GM21390 (cell line): ENCODE measurements at regions not wholly inside any gene's neighbourhood (a gene's known extent, or its start where the extent isn't known, plus 50 kb on each side); places are given as distances from the start of the nearest gene placed in this dataset.
"Not testable (repeated sequence)": the region's sequence is repeated elsewhere in the genome, so short reads cannot be mapped to it uniquely, and the experiment has no call there.

Experiments
- ATAC-seq: cut with Tn5 transposase; IDR thresholded peaks from one replicate; pipeline ENCODE4 v1.9.1; 2021; ENCODE audit not compliant: unreplicated experiment

DNA sequence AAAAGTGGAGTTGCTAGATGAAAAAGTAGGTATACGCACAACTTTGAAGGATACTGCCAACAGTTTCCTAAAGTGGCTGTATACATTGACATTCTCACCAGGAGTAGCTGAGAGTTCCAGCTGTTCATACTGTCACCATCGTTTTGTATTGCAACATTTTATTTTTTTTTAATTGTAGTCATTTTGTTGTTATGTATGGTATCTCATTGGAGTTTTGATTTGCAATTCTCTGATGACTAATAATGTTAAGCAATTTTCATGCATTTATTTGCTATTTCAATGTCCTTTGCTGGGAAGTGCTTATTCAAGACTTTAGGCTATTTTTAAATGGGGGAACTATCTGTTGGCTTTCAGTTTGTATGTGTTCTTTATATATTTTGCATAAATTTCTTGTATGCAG, 185.1 kb upstream of the TGFBR2 start:
- no peak for ATAC-seq

DNA sequence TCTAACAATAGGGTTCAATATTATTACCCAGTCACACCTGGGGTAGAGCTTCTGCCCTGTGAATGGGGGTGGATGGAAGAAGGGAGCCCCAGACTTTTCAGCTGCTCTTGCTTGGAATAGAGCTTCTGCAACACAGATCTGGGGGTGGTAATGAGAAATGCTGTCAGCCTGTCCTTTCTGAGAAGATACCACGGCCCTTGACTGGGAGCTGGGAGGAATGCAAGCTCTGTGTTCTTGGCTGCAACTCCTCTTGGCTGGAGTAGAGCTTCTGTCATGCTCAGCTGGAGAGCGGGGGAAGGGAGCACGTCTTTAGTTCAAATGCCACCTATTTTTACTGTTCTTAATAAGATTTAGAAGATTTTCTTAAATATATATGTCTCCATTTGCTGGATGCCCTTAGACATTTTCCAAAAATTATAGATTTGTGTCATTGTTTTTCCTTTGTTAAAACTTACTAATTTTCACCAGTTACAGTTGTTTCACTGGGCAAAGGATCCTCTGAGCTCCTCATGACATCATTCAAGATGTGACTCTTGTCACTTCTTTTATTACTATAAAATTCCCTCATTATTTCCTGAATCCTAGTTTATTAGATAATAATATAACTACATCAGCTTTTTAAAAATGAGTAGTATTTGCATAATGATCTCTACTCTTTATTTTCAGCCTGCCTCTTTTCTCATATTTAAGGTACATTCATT, 180.0 kb upstream of the TGFBR2 start:
- no peak for ATAC-seq

DNA sequence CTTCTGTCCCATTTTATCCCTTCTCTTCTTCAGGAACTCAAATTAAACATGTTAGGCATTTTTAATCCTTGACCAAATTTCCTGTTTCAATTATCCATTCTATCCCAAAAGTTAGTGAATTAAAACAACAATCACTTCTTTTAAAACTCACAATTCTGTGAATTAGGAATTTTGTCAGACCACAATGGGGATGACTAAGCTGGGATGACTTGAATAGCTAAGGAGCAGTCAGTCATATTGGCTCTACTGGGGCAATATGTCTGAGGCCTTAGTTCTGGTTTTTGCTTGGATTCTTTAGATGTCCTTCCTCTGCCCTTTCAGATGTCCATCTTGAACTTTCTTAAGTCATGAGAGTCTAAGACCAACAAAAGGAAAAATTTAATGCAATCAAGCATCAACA, 178.2 kb upstream of the TGFBR2 start:
- no peak for ATAC-seq

DNA sequence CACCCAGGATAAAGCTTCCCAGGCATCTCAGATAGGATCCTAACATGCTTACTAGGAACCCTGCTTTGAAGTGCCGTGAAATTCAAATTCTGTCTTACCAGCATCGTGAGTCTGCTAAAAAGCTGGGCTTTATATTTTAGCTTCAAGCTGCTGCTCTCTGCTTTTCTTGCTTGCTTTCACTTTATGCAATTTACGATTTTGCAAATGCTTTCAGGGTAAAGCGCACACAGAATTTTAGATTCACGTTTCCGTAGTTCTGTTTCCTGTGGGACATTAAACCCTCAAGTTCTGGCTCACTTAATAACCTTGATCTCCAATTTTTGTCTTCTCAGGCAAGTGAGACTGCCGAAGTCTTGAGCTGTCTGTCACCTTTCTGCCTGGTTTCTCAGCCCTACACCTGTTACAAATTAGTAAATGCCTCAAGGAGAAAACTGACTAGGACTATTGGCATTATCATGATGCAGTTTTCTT, 170.5 kb upstream of the TGFBR2 start:
- no peak for ATAC-seq

DNA sequence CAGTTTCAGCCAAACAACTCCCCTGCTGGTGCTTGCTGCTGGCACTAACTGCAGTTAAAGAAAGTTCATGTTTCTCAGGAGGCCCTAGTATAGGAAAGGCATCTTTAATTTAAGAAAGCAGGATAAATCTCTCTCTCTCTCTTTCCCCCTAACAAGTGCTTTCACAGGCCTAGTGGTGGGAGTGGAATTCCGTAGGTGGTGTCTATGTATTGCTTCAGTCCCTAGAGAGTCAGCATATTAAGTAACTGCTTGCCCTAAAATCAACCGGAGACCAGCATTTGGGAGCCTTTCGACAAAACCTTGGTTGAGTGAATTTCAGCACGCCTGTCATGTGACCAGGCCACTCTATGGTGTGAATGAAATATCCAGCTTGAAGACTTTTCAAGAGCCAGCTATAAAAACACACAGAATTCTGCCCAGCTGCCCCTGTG, 169.2 kb upstream of the TGFBR2 start:
- no peak for ATAC-seq

DNA sequence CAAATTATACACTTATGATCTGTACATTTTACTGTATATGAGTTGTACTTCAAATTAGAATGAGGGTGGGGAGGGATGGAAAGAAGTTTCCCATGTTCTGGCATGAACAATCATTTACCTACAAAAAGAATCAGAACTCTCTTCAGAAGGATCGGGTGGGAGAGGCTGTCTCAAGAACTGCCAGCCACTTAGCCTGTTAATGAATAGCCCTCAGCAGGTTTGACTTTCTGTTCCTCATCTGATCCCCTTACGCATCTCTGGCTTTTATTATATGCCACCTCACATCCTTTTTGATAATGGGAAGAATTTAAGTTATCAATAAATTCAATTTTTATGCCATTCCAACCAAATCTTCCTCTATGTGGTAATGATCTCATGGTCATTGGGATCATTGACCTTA, 168.3 kb upstream of the TGFBR2 start:
- ATAC-seq, result no peak

DNA sequence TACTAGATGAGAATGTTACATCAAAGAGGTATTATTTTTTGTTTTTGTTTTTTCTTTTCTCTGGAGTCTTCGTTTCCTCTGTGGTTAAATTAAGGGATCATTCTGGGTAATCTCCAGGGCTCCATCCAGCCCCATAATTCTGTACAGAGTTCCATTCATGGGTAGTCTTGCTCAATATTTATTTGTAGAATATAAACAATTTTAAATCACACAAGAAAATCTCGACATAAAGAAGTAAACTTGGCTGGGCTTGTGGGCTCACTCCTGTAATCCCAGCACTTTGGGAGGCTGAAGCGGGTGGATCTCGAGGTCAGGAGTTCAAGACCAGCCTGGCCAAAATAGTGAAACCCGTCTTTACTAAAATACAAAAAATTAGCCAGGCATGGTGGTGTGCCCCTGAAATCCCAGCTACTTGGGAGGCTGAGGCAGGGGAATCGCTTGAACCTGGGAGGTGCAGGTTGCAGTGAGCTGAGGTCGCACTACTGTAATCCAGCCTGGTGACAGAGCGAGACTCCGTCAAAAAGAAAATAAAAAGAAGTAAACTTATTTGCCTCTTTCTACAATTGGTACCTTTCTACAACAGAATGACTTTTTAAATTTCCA, 166.8 kb upstream of the TGFBR2 start:
- no peak for ATAC-seq

DNA sequence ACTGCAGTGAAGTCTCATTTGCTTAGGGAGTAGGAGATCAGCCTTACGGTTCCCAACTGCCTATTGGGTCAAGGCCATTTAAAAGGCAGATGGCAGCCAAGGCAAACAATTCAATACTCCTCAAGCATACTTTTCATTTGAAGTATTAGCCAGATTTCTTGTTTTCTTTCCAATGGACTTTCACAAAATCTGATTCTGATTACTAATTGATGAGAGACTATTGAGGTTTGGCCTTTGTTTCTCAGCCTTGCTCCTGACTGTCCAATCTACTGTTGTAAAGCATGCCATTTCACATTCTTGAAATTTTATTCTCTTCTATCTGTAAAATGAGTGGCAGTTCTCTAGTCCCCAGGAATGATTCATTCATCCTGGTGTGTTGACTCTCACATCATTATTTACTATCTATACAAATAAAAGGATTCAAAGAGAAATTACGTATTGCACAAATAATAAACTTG, 166.2 kb upstream of the TGFBR2 start:
- no peak for ATAC-seq

DNA sequence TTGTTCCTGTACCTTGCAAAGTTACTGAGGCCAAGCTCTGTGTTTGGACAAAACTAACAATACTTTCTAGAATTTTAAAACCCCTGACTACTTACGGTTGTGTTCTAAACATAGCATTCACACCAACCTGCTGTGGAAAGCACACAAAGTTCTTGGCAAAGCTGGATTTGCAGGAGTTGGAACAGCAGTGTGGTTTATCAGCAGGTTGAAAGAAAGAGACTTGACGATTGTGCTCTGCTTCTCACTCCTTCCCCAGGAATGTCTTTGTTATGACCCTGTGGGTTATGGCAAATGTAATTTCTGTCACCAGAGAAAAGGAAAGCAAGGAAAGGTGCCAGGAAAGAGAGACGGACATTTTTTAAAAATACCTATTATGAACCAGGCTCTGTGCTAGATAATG, 165.5 kb upstream of the TGFBR2 start:
- no peak for ATAC-seq

DNA sequence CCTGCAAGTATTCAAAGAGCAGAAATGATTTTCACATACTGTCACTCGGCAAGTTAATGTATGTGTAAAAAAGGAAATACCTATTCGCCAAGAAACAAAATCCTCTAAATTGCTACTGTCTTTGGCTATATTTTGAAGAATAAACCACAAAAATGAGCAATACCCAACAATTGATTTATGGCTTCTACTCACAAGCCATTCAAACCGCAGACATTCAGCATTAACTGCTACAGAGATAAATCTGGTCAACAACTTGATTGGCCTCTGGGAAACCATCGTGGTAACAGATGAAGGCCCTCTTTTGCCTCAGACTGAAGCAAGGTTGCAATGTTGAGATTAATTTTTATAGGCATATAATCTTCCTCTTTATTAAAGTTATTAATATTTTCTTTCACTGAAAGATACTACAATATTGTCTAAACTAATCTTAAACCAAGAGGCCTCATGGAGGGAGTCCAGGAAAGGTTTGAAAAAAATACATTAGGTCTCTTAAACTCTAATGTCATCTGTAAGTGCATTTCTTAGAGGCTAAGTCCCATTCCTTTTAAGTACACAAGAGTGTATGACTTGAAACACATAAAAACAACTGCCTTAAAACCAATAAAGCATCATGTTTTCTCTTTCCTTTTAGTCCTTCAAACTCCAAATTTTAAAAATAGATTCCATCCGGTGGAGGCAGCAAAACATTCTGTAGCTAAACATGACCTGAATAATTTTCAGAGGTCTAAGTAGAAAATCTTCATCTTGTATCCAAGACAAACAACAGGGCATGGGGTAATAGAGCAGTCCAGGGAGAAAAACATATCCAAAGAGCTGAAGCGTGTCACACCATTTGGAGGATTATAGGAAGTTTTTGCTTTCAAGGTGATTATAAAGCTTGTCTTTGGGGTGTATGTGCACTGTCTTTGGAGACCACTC, 162.4 kb upstream of the TGFBR2 start:
- no peak for ATAC-seq

DNA sequence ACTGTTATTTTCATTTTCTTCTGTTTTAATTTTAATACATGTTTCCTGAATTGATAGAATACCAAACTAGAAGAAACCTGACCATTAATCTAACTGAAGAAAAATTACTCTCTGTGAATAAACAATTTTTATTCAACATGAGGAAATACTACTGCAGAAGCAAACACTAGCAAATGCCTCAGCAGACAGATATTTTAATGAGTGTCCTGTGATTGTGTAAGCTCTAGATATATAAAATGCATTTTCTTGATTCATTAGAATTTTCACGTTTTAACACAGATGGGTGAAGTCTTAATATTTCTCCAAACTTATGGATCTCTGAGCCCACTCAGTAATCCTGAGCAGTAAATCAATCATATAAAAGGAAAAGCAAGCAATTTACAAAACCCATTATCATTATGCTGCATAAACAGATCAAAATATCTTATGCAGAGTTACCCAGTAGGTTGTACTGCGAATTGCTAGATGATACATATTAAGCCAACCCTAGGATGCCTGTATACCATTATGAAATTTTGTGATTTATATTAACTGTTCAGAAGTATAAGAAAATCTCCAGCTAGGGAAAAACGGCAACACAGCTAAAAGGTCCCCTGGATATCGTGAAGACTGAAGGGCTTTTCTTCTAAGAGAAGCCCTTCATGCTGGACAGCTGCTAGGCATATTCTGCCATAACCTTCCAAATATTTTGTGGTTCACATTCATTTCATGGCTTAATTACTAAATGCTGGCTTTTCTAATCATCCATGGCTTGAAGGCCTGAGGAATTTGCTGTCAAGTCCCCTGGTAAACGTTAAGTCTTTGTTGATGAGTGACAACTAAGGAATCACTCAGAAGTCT, 157.7 kb upstream of the TGFBR2 start:
- ATAC-seq, result no peak

DNA sequence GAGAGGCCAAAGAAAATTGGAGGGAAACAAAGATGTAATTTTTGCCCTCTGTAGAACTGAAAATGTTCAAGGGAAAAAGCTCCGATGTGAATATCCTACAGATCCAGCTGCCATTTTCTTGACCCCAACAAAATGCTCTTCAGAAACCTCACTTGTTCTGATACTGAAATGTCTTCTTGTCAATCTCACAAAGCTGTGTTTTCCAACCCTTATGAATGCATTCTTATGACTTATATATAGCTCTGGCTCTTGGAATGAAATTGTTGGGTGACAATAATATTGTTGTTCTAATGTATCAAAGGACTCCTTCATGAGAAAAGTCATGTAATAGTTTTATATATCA, 157.1 kb upstream of the TGFBR2 start:
- ATAC-seq, result no peak

DNA sequence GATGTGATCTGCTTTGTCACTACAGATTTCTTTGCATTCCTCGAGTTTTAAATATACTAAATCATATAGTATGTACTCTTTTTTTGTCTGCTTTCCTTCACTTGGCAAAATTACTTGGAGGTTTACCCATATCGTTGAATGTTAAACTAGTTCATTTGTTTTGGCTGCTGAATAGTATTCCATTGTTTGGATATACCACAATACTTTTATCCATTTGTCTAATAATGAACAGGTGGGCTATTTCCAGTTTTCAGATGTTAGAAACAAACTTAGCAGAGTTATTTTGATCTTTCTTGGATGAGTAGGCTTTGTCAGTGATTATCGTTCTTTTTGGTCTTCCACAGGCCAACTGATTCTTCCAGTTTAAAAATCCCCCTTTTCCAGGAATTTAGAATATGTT, 154.0 kb upstream of the TGFBR2 start:
- no peak for ATAC-seq

DNA sequence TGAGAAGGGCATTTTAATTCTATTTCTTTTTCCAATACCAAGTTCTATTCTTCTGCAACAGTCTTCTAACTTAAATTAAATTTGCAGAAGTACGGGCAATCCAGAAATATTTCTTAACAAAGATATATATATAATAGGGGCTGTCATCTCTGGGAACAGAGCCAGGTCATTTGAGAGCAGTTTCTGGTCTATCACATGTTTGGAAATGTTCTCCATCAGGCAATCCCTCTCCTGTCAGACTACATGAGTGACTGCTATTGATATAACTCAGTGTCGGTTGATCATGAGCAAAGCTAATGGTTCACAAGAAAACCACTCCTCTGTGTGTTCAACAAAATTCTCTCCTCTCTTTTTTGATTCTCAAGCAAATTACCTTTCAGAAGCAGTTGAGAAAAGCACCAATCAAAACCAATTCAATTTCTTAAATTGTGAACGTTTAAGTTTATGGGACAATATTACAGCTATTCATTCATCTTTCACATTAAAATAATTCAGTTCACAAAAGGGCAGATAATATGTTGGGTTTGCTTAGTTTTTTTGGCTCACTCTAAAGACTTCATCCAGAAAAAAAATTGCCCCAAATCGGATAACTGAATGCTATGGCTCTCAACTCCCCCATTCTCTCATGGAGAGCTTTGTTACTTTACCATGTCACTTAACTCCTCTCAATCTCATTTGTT, 152.9 kb upstream of the TGFBR2 start:
- ATAC-seq, result no peak

DNA sequence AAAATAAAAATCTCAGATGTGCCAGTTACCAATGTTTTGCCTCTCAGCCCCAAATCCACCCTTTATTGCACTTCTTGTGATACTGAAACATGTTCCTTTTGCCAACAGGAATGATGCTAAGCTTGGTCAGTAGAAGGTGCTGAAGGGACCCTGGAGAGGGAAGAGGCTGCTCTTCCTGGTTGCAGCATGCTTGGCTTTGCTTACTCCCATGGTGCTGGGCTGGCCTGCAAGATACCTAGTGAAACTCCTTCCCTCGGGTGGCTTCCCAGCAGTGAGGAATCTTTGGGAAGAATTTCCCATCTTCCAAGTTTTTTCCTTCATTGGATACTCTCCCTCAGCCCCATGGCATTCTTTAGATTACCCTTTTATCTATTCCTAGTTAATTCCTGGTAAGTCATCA, 151.8 kb upstream of the TGFBR2 start:
- ATAC-seq, result no peak

DNA sequence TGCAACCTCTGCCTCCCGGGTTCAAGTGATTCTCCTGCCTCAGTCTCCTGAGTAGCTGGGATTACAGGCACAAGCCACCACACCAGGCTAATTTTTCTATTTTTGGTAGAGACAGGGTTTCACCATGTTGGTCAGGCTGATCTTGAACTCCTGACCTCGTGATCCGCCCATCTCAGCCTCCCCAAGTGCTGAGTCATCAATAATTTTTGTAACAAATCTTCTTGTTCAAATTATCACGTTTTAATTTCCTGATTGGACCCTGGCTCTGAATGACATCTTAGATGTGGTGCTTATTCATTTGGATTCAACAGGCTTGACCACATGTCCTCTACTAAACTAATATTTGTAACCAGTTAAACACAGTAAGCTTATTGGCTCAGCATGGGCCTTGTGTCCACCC, 151.3 kb upstream of the TGFBR2 start:
- ATAC-seq, result not testable (repeated sequence)

DNA sequence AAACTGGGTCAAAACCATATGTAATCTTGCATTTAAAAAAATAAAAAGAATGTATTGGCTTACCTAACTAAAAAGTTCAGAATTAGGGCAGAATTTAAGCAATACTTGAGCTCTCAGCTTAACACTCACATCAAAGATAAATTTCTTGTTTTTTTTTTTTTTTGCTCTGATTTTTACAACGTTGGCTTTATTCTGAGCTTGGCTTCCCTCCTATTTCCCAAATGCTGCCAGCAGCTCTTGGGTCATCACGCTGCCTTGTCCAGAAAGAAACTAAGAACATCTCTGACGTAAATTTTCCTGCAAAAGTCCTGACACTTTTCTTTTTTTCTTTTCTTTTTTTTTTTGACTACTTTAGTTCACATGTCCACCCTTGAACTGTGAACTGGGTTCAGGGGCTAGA, 150.6 kb upstream of the TGFBR2 start:
- ATAC-seq, result no peak

DNA sequence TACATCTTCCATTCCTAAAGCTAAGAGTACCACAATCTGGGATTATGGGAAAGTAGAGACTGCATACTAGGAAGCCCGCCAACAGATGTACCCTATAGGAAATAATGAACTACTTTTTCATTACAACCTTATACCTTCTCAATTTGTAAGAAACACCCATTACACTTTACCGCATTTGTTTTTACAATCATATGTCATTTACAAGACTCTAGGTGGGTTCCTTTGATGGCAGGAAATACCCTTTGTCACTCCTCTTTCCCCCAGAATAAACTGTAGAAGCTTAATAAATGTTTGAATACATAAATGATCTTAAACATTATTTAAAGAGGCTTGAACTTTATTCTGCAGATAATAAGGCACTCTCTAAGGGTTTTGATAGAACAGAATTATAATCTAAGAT, 150.1 kb upstream of the TGFBR2 start:
- ATAC-seq, result no peak

DNA sequence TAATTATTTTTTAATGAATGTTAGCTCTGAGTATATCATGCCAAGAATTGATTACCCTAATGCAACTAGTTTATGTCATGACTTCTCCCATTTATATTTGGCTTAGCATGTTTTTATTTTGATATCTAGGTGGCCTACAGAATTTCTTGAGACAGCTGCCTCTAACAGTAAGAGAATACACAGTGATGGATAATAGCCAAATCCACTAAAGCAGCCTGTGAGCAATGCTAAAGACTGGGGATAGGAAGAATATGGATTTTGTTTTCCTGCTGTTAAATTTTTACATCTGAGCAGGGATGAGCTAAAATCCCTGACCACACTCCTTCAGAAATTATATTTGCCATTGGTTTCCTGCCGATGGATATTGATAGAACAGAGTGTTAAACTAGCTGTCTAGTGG, 149.3 kb upstream of the TGFBR2 start:
- no peak for ATAC-seq

DNA sequence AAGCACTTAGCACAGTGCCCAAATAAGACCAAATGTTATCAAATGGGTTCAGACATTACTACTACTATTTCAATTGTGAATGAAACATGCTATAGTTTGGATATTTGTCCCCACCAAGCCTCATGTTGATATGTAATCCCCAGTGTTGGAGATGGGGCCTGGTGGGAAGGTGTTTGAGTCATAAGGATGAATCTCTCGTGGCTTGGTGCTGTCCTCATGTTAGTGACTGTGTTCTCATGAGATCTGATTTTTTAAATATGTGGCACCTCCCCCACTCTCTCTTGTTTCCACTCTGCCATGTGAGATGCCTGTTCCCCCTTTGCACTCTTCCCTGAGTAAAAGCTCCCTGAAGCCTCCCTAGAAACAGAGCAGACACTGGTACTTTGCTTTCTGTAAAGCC, 148.7 kb upstream of the TGFBR2 start:
- no peak for ATAC-seq
